Karpas-422 (cell line): ENCODE measurements at regions not wholly inside any gene's neighbourhood (a gene's known extent, or its start where the extent isn't known, plus 50 kb on each side); places are given as distances from the start of the nearest gene placed in this dataset.

Experiments
- DNase-seq: peaks from one replicate; pipeline ENCODE4 v3.0.0-alpha.2; 2015
- H2AFZ ChIP-seq: fragments of 200-600 bp; sonication (generic); 2 replicates; pipeline ENCODE4 v1.6.1; 2014; ENCODE audit warnings: antibody characterized with exemption, low read length, mixed read lengths
- H3K27ac ChIP-seq: fragments of 200-600 bp; sonication (generic); 2 replicates; pipeline ENCODE4 v1.5.1; 2014; ENCODE audit warnings: mild to moderate bottlenecking, low read length, moderate library complexity
- H3K27me3 ChIP-seq: fragments of 200-600 bp; sonication (generic); 2 replicates; pipeline ENCODE4 v1.6.1; 2014; ENCODE audit warnings: low read length, mixed read lengths
- H3K36me3 ChIP-seq: fragments of 200-600 bp; sonication (generic); 2 replicates; pipeline ENCODE4 v1.6.1; 2014; ENCODE audit warnings: low read length, mixed read lengths; ENCODE audit not compliant: insufficient read depth
- H3K4me1 ChIP-seq: fragments of 200-600 bp; sonication (generic); 2 replicates; pipeline ENCODE4 v1.6.1; 2014; ENCODE audit warnings: mild to moderate bottlenecking, low read length, mixed read lengths
- H3K4me2 ChIP-seq: fragments of 200-600 bp; sonication (generic); 2 replicates; pipeline ENCODE4 v1.6.1; 2014; ENCODE audit warnings: low read length, low read depth, mild to moderate bottlenecking; ENCODE audit not compliant: poor library complexity, severe bottlenecking
- H3K4me3 ChIP-seq: fragments of 200-600 bp; sonication (generic); 2 replicates; pipeline ENCODE4 v1.5.1; 2014; ENCODE audit warnings: mild to moderate bottlenecking, antibody characterized with exemption, low read length, mixed read lengths
- H3K79me2 ChIP-seq: fragments of 200-600 bp; sonication (generic); 2 replicates; pipeline ENCODE4 v1.6.1; 2014; ENCODE audit warnings: mild to moderate bottlenecking, low read length, mixed read lengths
- H3K9ac ChIP-seq: fragments of 200-600 bp; sonication (generic); 2 replicates; pipeline ENCODE4 v1.6.0; 2014; ENCODE audit warnings: low read length
- H3K9me2 ChIP-seq: fragments of 200-600 bp; sonication (generic), shearing (Covaris generic); replicated peaks from 2 replicates; pipeline ENCODE4 v1.6.0; 2014; ENCODE audit warnings: mild to moderate bottlenecking, low read length, moderate library complexity; ENCODE audit not compliant: insufficient read depth
- H3K9me3 ChIP-seq: fragments of 300-700, 200-600 bp; sonication (generic); 2 replicates; pipeline ENCODE4 v1.6.1; 2014; ENCODE audit warnings: low read length, mixed read lengths
- H4K20me1 ChIP-seq: fragments of 200-600 bp; sonication (generic); 2 replicates; pipeline ENCODE4 v1.6.1; 2014; ENCODE audit warnings: mild to moderate bottlenecking, antibody characterized with exemption, low read length, low read depth; ENCODE audit not compliant: insufficient read depth

- DNase-seq: no peak
- Histone ChIP-seq H3K4me1 (peaks cover 44% of the 10 kb centered on the region), H3K9me2 (no peaks in the 10 kb centered on the region)
These were observed 184.6 kb downstream of the SPATA18 start for GRCh38 chr4:52235552-52236201.

DNA sequence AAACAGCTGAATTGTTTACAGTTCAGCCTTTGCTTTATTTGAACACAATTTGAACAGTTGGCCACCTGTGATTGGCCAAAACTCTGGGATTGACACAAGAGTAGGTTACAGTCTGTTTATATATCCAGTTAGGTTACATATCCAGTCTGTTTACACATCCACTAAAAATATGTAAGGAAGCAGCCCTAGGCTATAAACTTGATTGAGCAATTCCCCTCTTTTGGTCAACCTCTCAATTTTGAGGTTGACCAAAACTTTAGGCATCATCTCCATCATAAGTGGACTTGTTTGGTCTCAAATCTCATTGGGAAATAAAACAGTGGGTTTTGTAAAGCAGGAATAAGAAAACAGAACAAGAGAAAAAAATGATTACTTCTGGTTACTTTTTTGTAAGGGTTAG, 190.8 kb downstream of the SPATA18 start:
- H3K9me2 ChIP-seq: no peaks in the 10 kb centered on the region
- H4K20me1 ChIP-seq: no peaks in the 10 kb centered on the region
- no peaks in the 10 kb centered on the region for H3K79me2 ChIP-seq
- no peaks in the 10 kb centered on the region for H3K27me3 ChIP-seq
- 0 out of 2 replicates have a peak overlapping the region, but pooled peaks have one; percentile 3 for H3K27ac ChIP-seq
- H3K4me2 ChIP-seq: no peak overlapping the region
- peaks cover 13% of the 10 kb centered on the region; the same call in 1 of the 2 replicates for H3K36me3 ChIP-seq
- 0 out of 2 replicates have a peak, but pooled peaks cover 5% of the 10 kb centered on the region for H3K9me3 ChIP-seq
- no peak overlapping the region for H3K9ac ChIP-seq
- DNase-seq: no peak
- peaks cover 62% of the 10 kb centered on the region for H3K4me1 ChIP-seq
- H2AFZ ChIP-seq: no peak overlapping the region
- H3K4me3 ChIP-seq: no peak overlapping the region

More at GRCh38 chr4:52235552-52236201, 184.6 kb downstream of the SPATA18 start:
- Histone ChIP-seq H3K9ac (no peak overlapping the region), H3K9me3 (no peaks in the 10 kb centered on the region), H3K79me2 (no peaks in the 10 kb centered on the region), H3K4me2 (peak overlapping the region; percentile 20), H3K36me3 (no peaks in the 10 kb centered on the region; the same call in 1 of the 2 replicates), H4K20me1 (no peaks in the 10 kb centered on the region), H3K27ac (peak overlapping the region; percentile 72), H2AFZ (no peak overlapping the region), H3K4me3 (no peak overlapping the region), H3K27me3 (no peaks in the 10 kb centered on the region)

DNA sequence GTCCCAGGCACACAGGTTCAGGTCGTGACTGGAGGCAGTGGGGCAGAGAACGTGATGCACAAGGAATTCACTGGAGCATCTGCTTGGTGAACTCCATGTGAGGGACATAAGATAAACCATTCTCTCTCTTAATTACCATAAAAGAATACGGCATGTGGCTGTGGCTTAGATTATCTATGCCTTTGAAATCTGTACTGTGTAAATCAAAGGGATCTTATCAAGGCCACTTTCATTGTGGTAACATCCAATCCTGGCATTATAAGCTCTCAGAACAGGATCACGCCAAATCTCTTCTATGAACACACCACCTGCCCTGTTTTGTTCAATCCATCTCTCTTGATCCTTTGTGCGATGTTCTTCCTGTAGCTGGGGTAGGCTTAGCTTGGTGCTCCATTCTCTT, 192.3 kb downstream of the SPATA18 start:
- no peaks in the 10 kb centered on the region for H3K9me2 ChIP-seq
- H3K36me3 ChIP-seq: peaks cover 13% of the 10 kb centered on the region; the same call in 1 of the 2 replicates
- H3K9ac ChIP-seq: no peak overlapping the region
- H4K20me1 ChIP-seq: no peaks in the 10 kb centered on the region
- no peaks in the 10 kb centered on the region for H3K79me2 ChIP-seq
- peak overlapping the region; percentile 95 for H3K27ac ChIP-seq
- 0 out of 2 replicates have a peak, but pooled peaks cover 5% of the 10 kb centered on the region for H3K9me3 ChIP-seq
- peaks cover 70% of the 10 kb centered on the region for H3K4me1 ChIP-seq
- H3K4me3 ChIP-seq: no peak overlapping the region
- no peak for DNase-seq
- H2AFZ ChIP-seq: peak overlapping the region; percentile 4; the same call in 1 of the 2 replicates
- H3K27me3 ChIP-seq: no peaks in the 10 kb centered on the region
- no peak overlapping the region for H3K4me2 ChIP-seq

GRCh38 chr4:52244103-52244775, 193.1 kb downstream of the SPATA18 start:
- H3K79me2 ChIP-seq: no peaks in the 10 kb centered on the region
- peak overlapping the region; percentile 95 for H3K27ac ChIP-seq
- H3K9ac ChIP-seq: peak overlapping the region; percentile 11; the same call in 1 of the 2 replicates
- no peak for DNase-seq
- no peak overlapping the region for H3K4me3 ChIP-seq
- H2AFZ ChIP-seq: peak overlapping the region; percentile 18; the same call in 1 of the 2 replicates
- no peaks in the 10 kb centered on the region for H3K9me2 ChIP-seq
- H4K20me1 ChIP-seq: no peaks in the 10 kb centered on the region
- peaks cover 79% of the 10 kb centered on the region for H3K4me1 ChIP-seq
- H3K36me3 ChIP-seq: peaks cover 13% of the 10 kb centered on the region; the same call in 1 of the 2 replicates
- 0 out of 2 replicates have a peak, but pooled peaks cover 5% of the 10 kb centered on the region for H3K9me3 ChIP-seq
- peak overlapping the region; percentile 70 for H3K4me2 ChIP-seq
- H3K27me3 ChIP-seq: no peaks in the 10 kb centered on the region

DNA sequence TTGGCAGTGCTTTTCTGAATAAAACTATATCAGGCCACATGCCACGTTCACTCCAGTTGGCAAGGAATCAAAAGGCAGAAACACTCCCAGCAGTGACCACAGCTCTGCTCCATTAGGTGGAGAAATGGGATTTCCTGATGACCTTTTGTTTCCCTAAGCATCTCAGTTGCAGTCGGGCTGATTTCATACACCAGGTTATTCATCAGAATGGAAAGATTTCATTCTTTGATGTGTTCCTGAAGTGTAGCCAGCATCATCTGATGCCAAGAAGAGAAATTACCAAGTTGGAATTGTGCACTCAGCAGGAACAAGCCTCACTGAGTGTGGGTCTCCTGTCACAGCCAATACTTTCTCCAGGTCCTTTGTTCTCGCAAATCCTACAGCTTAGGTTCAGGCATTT, 193.7 kb downstream of the SPATA18 start:
- Histone ChIP-seq H2AFZ (no peak overlapping the region), H3K27me3 (no peaks in the 10 kb centered on the region), H3K4me3 (no peak overlapping the region), H3K4me2 (peak overlapping the region; percentile 70), H3K9me3 (0 out of 2 replicates have a peak, but pooled peaks cover 5% of the 10 kb centered on the region), H3K9me2 (no peaks in the 10 kb centered on the region), H3K36me3 (peaks cover 13% of the 10 kb centered on the region; the same call in 1 of the 2 replicates), H3K27ac (peak overlapping the region; percentile 95), H3K9ac (peak overlapping the region; percentile 11; the same call in 1 of the 2 replicates), H3K79me2 (no peaks in the 10 kb centered on the region), H4K20me1 (no peaks in the 10 kb centered on the region), H3K4me1 (peaks cover 83% of the 10 kb centered on the region)
- DNase-seq: no peak

GRCh38 chr4:52246827-52247226, 195.7 kb downstream of the SPATA18 start:
- H3K9me2 ChIP-seq: no peaks in the 10 kb centered on the region
- H4K20me1 ChIP-seq: no peaks in the 10 kb centered on the region
- no peak overlapping the region for H3K4me3 ChIP-seq
- peak overlapping the region; percentile 19; the same call in 1 of the 2 replicates for H3K9ac ChIP-seq
- H3K36me3 ChIP-seq: peaks cover 2% of the 10 kb centered on the region; the same call in 1 of the 2 replicates
- H3K4me1 ChIP-seq: peaks cover 85% of the 10 kb centered on the region
- H3K27me3 ChIP-seq: no peaks in the 10 kb centered on the region
- H3K4me2 ChIP-seq: peak overlapping the region; percentile 70
- peaks cover 4% of the 10 kb centered on the region for H3K9me3 ChIP-seq
- no peak overlapping the region for H2AFZ ChIP-seq
- DNase-seq: no peak
- no peaks in the 10 kb centered on the region for H3K79me2 ChIP-seq
- peak overlapping the region; percentile 95 for H3K27ac ChIP-seq

DNA sequence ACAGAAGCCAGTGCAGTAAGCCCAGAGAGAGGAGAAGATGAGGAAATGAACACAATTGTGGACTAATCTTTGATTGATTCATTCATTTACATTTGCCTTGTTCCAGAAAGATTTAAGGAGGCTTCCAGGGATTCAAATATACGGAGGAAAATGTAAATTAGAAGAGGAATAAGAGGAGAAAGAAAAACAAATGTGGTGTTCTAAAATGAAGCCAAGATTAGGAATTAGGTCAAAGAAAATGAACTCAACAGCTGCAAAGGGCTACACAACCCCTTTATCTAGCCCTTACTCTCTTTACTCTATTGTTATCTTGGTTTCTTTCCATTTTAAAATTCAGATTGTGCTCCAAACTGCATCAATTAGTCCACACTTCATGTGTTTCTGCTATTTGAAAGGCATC, 196.8 kb downstream of the SPATA18 start:
- H3K4me1 ChIP-seq: peaks cover 78% of the 10 kb centered on the region
- H3K9ac ChIP-seq: peak overlapping the region; percentile 68
- H3K4me3 ChIP-seq: peak overlapping the region; percentile 53; the same call in 1 of the 2 replicates
- H3K27me3 ChIP-seq: no peaks in the 10 kb centered on the region
- no peaks in the 10 kb centered on the region for H3K9me2 ChIP-seq
- H3K36me3 ChIP-seq: peaks cover 4% of the 10 kb centered on the region; the same call in 1 of the 2 replicates
- no peaks in the 10 kb centered on the region for H3K79me2 ChIP-seq
- H3K4me2 ChIP-seq: peak overlapping the region; percentile 70
- H2AFZ ChIP-seq: 0 out of 2 replicates have a peak overlapping the region, but pooled peaks have one; percentile 4
- peaks cover 14% of the 10 kb centered on the region for H3K9me3 ChIP-seq
- peak overlapping the region; percentile 95 for H3K27ac ChIP-seq
- no peak for DNase-seq
- no peaks in the 10 kb centered on the region for H4K20me1 ChIP-seq

GRCh38 chr4:52248820-52249219, 197.7 kb downstream of the SPATA18 start:
- H3K27ac ChIP-seq: peak overlapping the region; percentile 95
- no peak overlapping the region for H2AFZ ChIP-seq
- no peaks in the 10 kb centered on the region for H4K20me1 ChIP-seq
- H3K27me3 ChIP-seq: no peaks in the 10 kb centered on the region
- peak; percentile 83 for DNase-seq
- peaks cover 14% of the 10 kb centered on the region for H3K9me3 ChIP-seq
- no peaks in the 10 kb centered on the region for H3K9me2 ChIP-seq
- H3K4me1 ChIP-seq: peaks cover 70% of the 10 kb centered on the region
- peak overlapping the region; percentile 53 for H3K4me3 ChIP-seq
- peak overlapping the region; percentile 68 for H3K9ac ChIP-seq
- H3K4me2 ChIP-seq: peak overlapping the region; percentile 70
- H3K79me2 ChIP-seq: no peaks in the 10 kb centered on the region
- peaks cover 4% of the 10 kb centered on the region; the same call in 1 of the 2 replicates for H3K36me3 ChIP-seq
